ENCODE measurements at regions not wholly inside any gene's neighbourhood (a gene's known extent, or its start where the extent isn't known, plus 50 kb on each side); places are given as distances from the start of the nearest gene placed in this dataset.
"Not testable (repeated sequence)": the region's sequence is repeated elsewhere in the genome, so short reads cannot be mapped to it uniquely, and the experiment has no call there.

- no peak overlapping the region for H3K4me3 ChIP-seq
- no peaks in the 10 kb centered on the region for H3K27me3 ChIP-seq
- no peaks in the 10 kb centered on the region for H3K4me1 ChIP-seq
- 53% methylated on average over 2 of the region's 2 CpGs for WGBS
- no peaks in the 10 kb centered on the region for H3K9me3 ChIP-seq
- intact Hi-C loops (cut with DNase I): no loop called here
- DNase-seq (ENCODE audit: extremely low spot score): no peak
- TF ChIP-seq CTCF (IDR thresholded peaks at IDR 0.05) (no peak), POLR2AphosphoS5 (IDR thresholded peaks at IDR 0.05) (no peak), POLR2A (IDR thresholded peaks at IDR 0.05; ENCODE audit: low read depth) (no peak), EP300 (IDR thresholded peaks at IDR 0.05) (no peak)
- H3K27ac ChIP-seq (replicated peaks in 1 of 4): no peak overlapping the region
- no peaks in the 10 kb centered on the region for H3K36me3 ChIP-seq
These were observed 58.1 kb upstream of the GOT2 start for GRCh38 chr16:58792188-58792587.

- H3K27ac ChIP-seq (replicated peaks in 1 of 4); H3K27me3 ChIP-seq; H3K4me3 ChIP-seq; DNase-seq (ENCODE audit: extremely low spot score); H3K36me3 ChIP-seq; H3K4me1 ChIP-seq; H3K9me3 ChIP-seq; intact Hi-C loops (cut with DNase I): not testable (repeated sequence)
- 88% methylated on average over 19 of the region's 32 CpGs for WGBS
These were observed 56.9 kb upstream of the GOT2 start for GRCh38 chr16:58790816-58791557.

- 82% methylated on average over 4 of the region's 4 CpGs for whole genome bisulfite sequencing
- no peaks in the 10 kb centered on the region for H3K9me3 ChIP-seq
- no peaks in the 10 kb centered on the region for H3K4me1 ChIP-seq
- no peak for TF ChIP-seq CTCF (IDR thresholded peaks at IDR 0.05)
- TF ChIP-seq POLR2A (IDR thresholded peaks at IDR 0.05; ENCODE audit: low read depth): no peak
- no peak for TF ChIP-seq POLR2AphosphoS5 (IDR thresholded peaks at IDR 0.05)
- no peak for TF ChIP-seq EP300 (IDR thresholded peaks at IDR 0.05)
- intact Hi-C loops (cut with DNase I): no loop called here
- no peaks in the 10 kb centered on the region for H3K36me3 ChIP-seq
- no peaks in the 10 kb centered on the region for H3K27me3 ChIP-seq
- H3K27ac ChIP-seq (replicated peaks in 1 of 4): no peak overlapping the region
- no peak for DNase-seq (ENCODE audit: extremely low spot score)
- no peak overlapping the region for H3K4me3 ChIP-seq
These were observed 55.2 kb upstream of the GOT2 start for GRCh38 chr16:58789351-58789750.

Small RNAs in the stretch of these regions (small RNA-seq; reads per million reads assigned to genes)
- gene AC018554.2 (0 reads per million in 3 donors), gene AC092121.1 (0 reads per million in 3 donors), gene RF00017 (0 reads per million in 3 donors), gene RNU4-58P (0 reads per million in 3 donors), gene RPS27P27 (0 reads per million in 3 donors)
